ENCODE measurements at regions not wholly inside any gene's neighbourhood (a gene's known extent, or its start where the extent isn't known, plus 50 kb on each side); places are given as distances from the start of the nearest gene placed in this dataset.
"Not testable (repeated sequence)": the region's sequence is repeated elsewhere in the genome, so short reads cannot be mapped to it uniquely, and the experiment has no call there.

DNA sequence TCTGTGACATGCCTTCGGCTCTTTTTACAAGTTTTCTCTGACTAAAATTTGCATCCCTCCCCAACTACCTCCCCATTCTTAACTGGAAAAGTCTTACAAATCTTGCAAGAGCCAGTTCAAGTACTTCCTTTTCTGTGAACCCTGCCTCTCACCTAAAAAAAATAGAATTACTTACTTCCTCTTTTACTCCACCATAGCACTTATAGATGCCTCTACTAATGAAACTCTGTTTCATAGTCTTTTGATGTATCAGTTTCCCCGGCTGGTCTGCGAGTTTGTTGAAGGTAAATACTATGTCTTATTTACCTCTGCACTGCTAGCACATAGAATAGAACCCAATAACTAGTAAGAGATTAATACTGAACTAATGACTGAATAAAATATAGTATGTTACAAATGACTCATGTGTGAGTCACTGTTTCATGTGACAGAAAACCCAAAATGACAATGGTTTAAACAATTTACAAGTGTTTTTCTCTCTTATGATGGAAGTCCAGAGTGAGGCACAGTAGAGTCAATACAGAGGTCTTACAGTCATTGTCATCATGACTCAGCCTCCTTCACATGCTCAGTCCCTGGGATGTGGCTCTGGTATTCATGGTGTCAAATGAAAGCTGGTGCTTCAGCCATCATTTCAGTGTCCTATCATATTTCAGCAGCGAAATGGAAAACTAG is 393.5 kb downstream of the RSL24D1 start:
- no peak overlapping the region for H3K4me3 ChIP-seq (ENCODE audit: low read length in 3 of 3)
- no peaks in the 10 kb centered on the region for H3K9me3 ChIP-seq (ENCODE audit: control insufficient read depth in 3 of 3, low read length in 3 of 3)
- no peaks in the 10 kb centered on the region for H3K27me3 ChIP-seq (ENCODE audit: control insufficient read depth in 3 of 3, insufficient read depth in 3 of 3, low read length in 3 of 3)
- H3K27ac ChIP-seq (ENCODE audit: low read depth, low read length) = no peak overlapping the region
- no peaks in the 10 kb centered on the region for H3K36me3 ChIP-seq (ENCODE audit: control insufficient read depth in 3 of 3, insufficient read depth in 3 of 3, low read length in 3 of 3)
- H3K9ac ChIP-seq (ENCODE audit: low read depth in 1 of 3, low read length in 3 of 3) = no peak overlapping the region
- H3K4me1 ChIP-seq (ENCODE audit: control insufficient read depth in 3 of 3, insufficient read depth in 3 of 3, low read length in 3 of 3) = peaks cover 0 to 5% (median 0%) of the 10 kb centered on the region in 3 donors

- no peaks in the 10 kb centered on the region for H3K9me3 ChIP-seq (ENCODE audit: control insufficient read depth in 3 of 3, low read length in 3 of 3)
- no peak overlapping the region for H3K27ac ChIP-seq (ENCODE audit: low read depth, low read length)
- H3K36me3 ChIP-seq (ENCODE audit: control insufficient read depth in 3 of 3, insufficient read depth in 3 of 3, low read length in 3 of 3) = no peaks in the 10 kb centered on the region
- H3K4me1 ChIP-seq (ENCODE audit: control insufficient read depth in 3 of 3, insufficient read depth in 3 of 3, low read length in 3 of 3) = no peaks in the 10 kb centered on the region
- H3K27me3 ChIP-seq (ENCODE audit: control insufficient read depth in 3 of 3, insufficient read depth in 3 of 3, low read length in 3 of 3) = no peaks in the 10 kb centered on the region
- no peak overlapping the region for H3K4me3 ChIP-seq (ENCODE audit: low read length in 3 of 3)
- H3K9ac ChIP-seq (ENCODE audit: low read depth in 1 of 3, low read length in 3 of 3) = no peak overlapping the region
Measured at GRCh38 chr15:54792526-54792925, 404.2 kb downstream of the RSL24D1 start.

- no peak overlapping the region for H3K9ac ChIP-seq (ENCODE audit: low read depth in 1 of 3, low read length in 3 of 3)
- H3K27ac ChIP-seq (ENCODE audit: low read depth, low read length) = no peak overlapping the region
- no peaks in the 10 kb centered on the region for H3K36me3 ChIP-seq (ENCODE audit: control insufficient read depth in 3 of 3, insufficient read depth in 3 of 3, low read length in 3 of 3)
- no peaks in the 10 kb centered on the region for H3K9me3 ChIP-seq (ENCODE audit: control insufficient read depth in 3 of 3, low read length in 3 of 3)
- H3K4me3 ChIP-seq (ENCODE audit: low read length in 3 of 3) = no peak overlapping the region
- no peaks in the 10 kb centered on the region for H3K27me3 ChIP-seq (ENCODE audit: control insufficient read depth in 3 of 3, insufficient read depth in 3 of 3, low read length in 3 of 3)
- H3K4me1 ChIP-seq (ENCODE audit: control insufficient read depth in 3 of 3, insufficient read depth in 3 of 3, low read length in 3 of 3) = no peaks in the 10 kb centered on the region
Measured at GRCh38 chr15:54790693-54791092, 406.0 kb downstream of the RSL24D1 start.

DNA sequence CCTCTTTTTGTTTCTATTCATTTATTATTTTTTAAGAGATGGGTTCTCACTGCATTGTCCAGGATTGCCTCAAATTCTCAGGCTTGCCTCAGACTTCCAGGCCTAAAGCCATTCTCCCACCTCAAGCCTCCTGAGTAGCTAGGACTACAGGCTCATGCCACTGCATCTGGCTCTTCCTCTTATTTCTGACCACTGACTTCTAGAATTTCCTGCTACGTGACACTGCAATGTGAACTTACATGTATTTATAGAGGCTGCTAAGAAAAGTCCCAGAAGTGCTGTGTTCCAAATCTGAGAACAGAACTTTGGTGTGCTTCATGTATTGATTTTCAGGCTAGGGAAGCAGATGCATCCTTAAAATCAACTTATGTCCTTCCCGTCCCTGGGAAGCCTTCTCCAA is 407.4 kb downstream of the RSL24D1 start:
- Histone ChIP-seq H3K4me3 (ENCODE audit: low read length in 3 of 3) (peak overlapping the region in 1 of 3 donors; percentile 12), H3K27me3 (ENCODE audit: control insufficient read depth in 3 of 3, insufficient read depth in 3 of 3, low read length in 3 of 3) (no peaks in the 10 kb centered on the region), H3K9ac (ENCODE audit: low read depth in 1 of 3, low read length in 3 of 3) (no peak overlapping the region), H3K27ac (ENCODE audit: low read depth, low read length) (no peak overlapping the region), H3K36me3 (ENCODE audit: control insufficient read depth in 3 of 3, insufficient read depth in 3 of 3, low read length in 3 of 3) (no peaks in the 10 kb centered on the region), H3K4me1 (ENCODE audit: control insufficient read depth in 3 of 3, insufficient read depth in 3 of 3, low read length in 3 of 3) (no peaks in the 10 kb centered on the region), H3K9me3 (ENCODE audit: control insufficient read depth in 3 of 3, low read length in 3 of 3) (no peaks in the 10 kb centered on the region)

- not testable (repeated sequence) for H3K4me3 ChIP-seq (ENCODE audit: low read length in 3 of 3); H3K36me3 ChIP-seq (ENCODE audit: control insufficient read depth in 3 of 3, insufficient read depth in 3 of 3, low read length in 3 of 3); H3K27ac ChIP-seq (ENCODE audit: low read depth, low read length); H3K9ac ChIP-seq (ENCODE audit: low read depth in 1 of 3, low read length in 3 of 3); H3K4me1 ChIP-seq (ENCODE audit: control insufficient read depth in 3 of 3, insufficient read depth in 3 of 3, low read length in 3 of 3); H3K27me3 ChIP-seq (ENCODE audit: control insufficient read depth in 3 of 3, insufficient read depth in 3 of 3, low read length in 3 of 3); H3K9me3 ChIP-seq (ENCODE audit: control insufficient read depth in 3 of 3, low read length in 3 of 3)
Measured at GRCh38 chr15:54781220-54781619, 415.5 kb downstream of the RSL24D1 start.

- Histone ChIP-seq H3K27me3 (ENCODE audit: control insufficient read depth in 3 of 3, insufficient read depth in 3 of 3, low read length in 3 of 3) (no peaks in the 10 kb centered on the region), H3K4me1 (ENCODE audit: control insufficient read depth in 3 of 3, insufficient read depth in 3 of 3, low read length in 3 of 3) (no peaks in the 10 kb centered on the region), H3K4me3 (ENCODE audit: low read length in 3 of 3) (no peak overlapping the region), H3K9me3 (ENCODE audit: control insufficient read depth in 3 of 3, low read length in 3 of 3) (no peaks in the 10 kb centered on the region), H3K9ac (ENCODE audit: low read depth in 1 of 3, low read length in 3 of 3) (no peak overlapping the region), H3K36me3 (ENCODE audit: control insufficient read depth in 3 of 3, insufficient read depth in 3 of 3, low read length in 3 of 3) (no peaks in the 10 kb centered on the region), H3K27ac (ENCODE audit: low read depth, low read length) (no peak overlapping the region)
Measured at GRCh38 chr15:54779271-54779670, 417.5 kb downstream of the RSL24D1 start.

GRCh38 chr15:54776410-54776809 is 420.3 kb downstream of the RSL24D1 start:
- H3K36me3 ChIP-seq (ENCODE audit: control insufficient read depth in 3 of 3, insufficient read depth in 3 of 3, low read length in 3 of 3) = no peaks in the 10 kb centered on the region

GRCh38 chr15:54772663-54773062 is 424.1 kb downstream of the RSL24D1 start:
- H3K27ac ChIP-seq (ENCODE audit: low read depth, low read length) = no peak overlapping the region
- no peaks in the 10 kb centered on the region for H3K27me3 ChIP-seq (ENCODE audit: control insufficient read depth in 3 of 3, insufficient read depth in 3 of 3, low read length in 3 of 3)
- no peaks in the 10 kb centered on the region for H3K9me3 ChIP-seq (ENCODE audit: control insufficient read depth in 3 of 3, low read length in 3 of 3)
- H3K4me1 ChIP-seq (ENCODE audit: control insufficient read depth in 3 of 3, insufficient read depth in 3 of 3, low read length in 3 of 3) = no peaks in the 10 kb centered on the region
- no peaks in the 10 kb centered on the region for H3K36me3 ChIP-seq (ENCODE audit: control insufficient read depth in 3 of 3, insufficient read depth in 3 of 3, low read length in 3 of 3)
- H3K9ac ChIP-seq (ENCODE audit: low read depth in 1 of 3, low read length in 3 of 3) = no peak overlapping the region
- no peak overlapping the region for H3K4me3 ChIP-seq (ENCODE audit: low read length in 3 of 3)

More at GRCh38 chr15:54776410-54776809, 420.3 kb downstream of the RSL24D1 start:
- no peaks in the 10 kb centered on the region for H3K27me3 ChIP-seq (ENCODE audit: control insufficient read depth in 3 of 3, insufficient read depth in 3 of 3, low read length in 3 of 3)
- H3K4me1 ChIP-seq (ENCODE audit: control insufficient read depth in 3 of 3, insufficient read depth in 3 of 3, low read length in 3 of 3) = no peaks in the 10 kb centered on the region
- H3K9ac ChIP-seq (ENCODE audit: low read depth in 1 of 3, low read length in 3 of 3) = no peak overlapping the region
- H3K27ac ChIP-seq (ENCODE audit: low read depth, low read length) = no peak overlapping the region
- H3K9me3 ChIP-seq (ENCODE audit: control insufficient read depth in 3 of 3, low read length in 3 of 3) = no peaks in the 10 kb centered on the region
- no peak overlapping the region for H3K4me3 ChIP-seq (ENCODE audit: low read length in 3 of 3)

GRCh38 chr15:54749461-54749860 is 447.3 kb downstream of the RSL24D1 start:
- not testable (repeated sequence) for H3K27ac ChIP-seq (ENCODE audit: low read depth, low read length); H3K4me3 ChIP-seq (ENCODE audit: low read length in 3 of 3); H3K27me3 ChIP-seq (ENCODE audit: control insufficient read depth in 3 of 3, insufficient read depth in 3 of 3, low read length in 3 of 3); H3K4me1 ChIP-seq (ENCODE audit: control insufficient read depth in 3 of 3, insufficient read depth in 3 of 3, low read length in 3 of 3); H3K9me3 ChIP-seq (ENCODE audit: control insufficient read depth in 3 of 3, low read length in 3 of 3); H3K36me3 ChIP-seq (ENCODE audit: control insufficient read depth in 3 of 3, insufficient read depth in 3 of 3, low read length in 3 of 3); H3K9ac ChIP-seq (ENCODE audit: low read depth in 1 of 3, low read length in 3 of 3)

DNA sequence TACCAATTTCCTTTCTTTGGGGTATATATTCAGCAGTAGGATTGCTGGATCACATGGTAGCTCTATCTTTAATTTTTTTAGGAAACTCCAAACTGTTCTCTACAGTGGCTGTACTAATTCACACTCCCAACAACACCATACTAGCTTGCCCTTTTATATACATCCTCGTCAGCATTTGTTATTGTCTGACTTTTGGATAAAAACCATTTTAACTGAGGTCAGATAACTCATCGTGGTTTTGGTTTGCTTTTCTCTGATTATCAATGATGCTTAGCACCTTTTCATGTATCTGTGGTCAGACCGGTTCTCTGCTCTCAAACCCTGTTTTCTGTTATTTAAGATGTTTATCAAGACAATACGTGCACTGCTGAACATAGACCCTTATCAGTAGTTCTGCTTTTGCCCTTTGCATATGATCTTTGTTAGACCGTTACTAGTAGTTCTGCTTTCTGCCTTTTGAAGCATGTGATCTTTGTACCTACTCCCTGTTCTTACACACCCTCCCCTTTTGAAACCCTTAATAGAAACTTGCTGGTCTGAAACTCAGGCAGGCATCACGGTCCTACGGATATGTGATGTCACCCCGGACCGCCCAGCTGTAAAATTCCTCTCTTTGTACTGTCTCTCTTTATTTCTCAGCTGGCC is 474.3 kb downstream of the RSL24D1 start:
- H3K9me3 ChIP-seq (ENCODE audit: control insufficient read depth in 3 of 3, low read length in 3 of 3) = peaks cover 0 to 7% (median 2%) of the 10 kb centered on the region in 3 donors
- no peaks in the 10 kb centered on the region for H3K36me3 ChIP-seq (ENCODE audit: control insufficient read depth in 3 of 3, insufficient read depth in 3 of 3, low read length in 3 of 3)
- no peaks in the 10 kb centered on the region for H3K27me3 ChIP-seq (ENCODE audit: control insufficient read depth in 3 of 3, insufficient read depth in 3 of 3, low read length in 3 of 3)
- H3K27ac ChIP-seq (ENCODE audit: low read depth, low read length) = no peak overlapping the region
- H3K9ac ChIP-seq (ENCODE audit: low read depth in 1 of 3, low read length in 3 of 3) = no peak overlapping the region
- no peaks in the 10 kb centered on the region for H3K4me1 ChIP-seq (ENCODE audit: control insufficient read depth in 3 of 3, insufficient read depth in 3 of 3, low read length in 3 of 3)
- no peak overlapping the region for H3K4me3 ChIP-seq (ENCODE audit: low read length in 3 of 3)

Measured in skeletal muscle tissue (tissue), 3 donors.